ENCODE measurements at regions not wholly inside any gene's neighbourhood (a gene's known extent, or its start where the extent isn't known, plus 50 kb on each side); places are given as distances from the start of the nearest gene placed in this dataset.
"Not testable (repeated sequence)": the region's sequence is repeated elsewhere in the genome, so short reads cannot be mapped to it uniquely, and the experiment has no call there.

- DNase-seq = no peak
These were observed 223.2 kb downstream of the MTHFS start for GRCh38 chr15:79673416-79674123.

- no peak for DNase-seq
These were observed 222.7 kb downstream of the MTHFS start for GRCh38 chr15:79674124-79674465.

- no peak for DNase-seq
These were observed 220.8 kb downstream of the MTHFS start for GRCh38 chr15:79675982-79676381.

- no peak for DNase-seq
These were observed 220.2 kb downstream of the MTHFS start for GRCh38 chr15:79676621-79677020.

- no peak for DNase-seq
These were observed 219.6 kb downstream of the MTHFS start for GRCh38 chr15:79677241-79677640.

- DNase-seq = no peak
These were observed 218.6 kb downstream of the MTHFS start for GRCh38 chr15:79678032-79678701.

- no peak for DNase-seq
These were observed 216.1 kb downstream of the MTHFS start for GRCh38 chr15:79680720-79681119.

- DNase-seq = no peak
These were observed 214.5 kb downstream of the MTHFS start for GRCh38 chr15:79682285-79682684.

GRCh38 chr15:79682851-79683288 is 213.9 kb downstream of the MTHFS start:
- no peak for DNase-seq

GRCh38 chr15:79689030-79689429 is 207.8 kb downstream of the MTHFS start:
- DNase-seq = no peak

- DNase-seq = no peak
These were observed 195.8 kb downstream of the MTHFS start for GRCh38 chr15:79700951-79701480.

- DNase-seq = no peak
These were observed 194.2 kb downstream of the MTHFS start for GRCh38 chr15:79702621-79703020.

- DNase-seq = no peak
These were observed 175.6 kb downstream of the MTHFS start for GRCh38 chr15:79721256-79721655.

- no peak for DNase-seq
These were observed 172.5 kb downstream of the MTHFS start for GRCh38 chr15:79724312-79724711.

GRCh38 chr15:79724804-79725203 is 172.0 kb downstream of the MTHFS start:
- no peak for DNase-seq

GRCh38 chr15:79728867-79729266 is 167.9 kb downstream of the MTHFS start:
- no peak for DNase-seq

GRCh38 chr15:79736435-79737000 is 160.3 kb downstream of the MTHFS start:
- DNase-seq = no peak

GRCh38 chr15:79738143-79738542 is 158.7 kb downstream of the MTHFS start:
- no peak for DNase-seq

GRCh38 chr15:79740561-79740960 is 156.3 kb downstream of the MTHFS start:
- DNase-seq = no peak

GRCh38 chr15:79743032-79743431 is 153.8 kb downstream of the MTHFS start:
- no peak for DNase-seq

- DNase-seq = not testable (repeated sequence)
These were observed 152.3 kb downstream of the MTHFS start for GRCh38 chr15:79744485-79744884.

GRCh38 chr15:79756365-79756764 is 140.4 kb downstream of the MTHFS start:
- DNase-seq = no peak

GRCh38 chr15:79765081-79765480 is 131.7 kb downstream of the MTHFS start:
- DNase-seq = no peak

- DNase-seq = no peak
These were observed 127.7 kb downstream of the MTHFS start for GRCh38 chr15:79769069-79769481.
